GM12865 (cell line): ENCODE measurements at regions not wholly inside any gene's neighbourhood (a gene's known extent, or its start where the extent isn't known, plus 50 kb on each side); places are given as distances from the start of the nearest gene placed in this dataset.

ENCODE experiments used
- DNase-seq: peaks from one replicate; pipeline ENCODE4 v3.0.0; 2010; ENCODE audit warnings: low read depth
- H3K4me3 ChIP-seq: 2 replicates; pipeline ENCODE4 v1.5.1; 2011; ENCODE audit warnings: mild to moderate bottlenecking, low read depth, low read length, control low read depth
- TF ChIP-seq, protein P1 (sequence below): IDR thresholded peaks from 2 replicates; pipeline ENCODE4 v1.5.1; 2011; ENCODE audit warnings: low read length, control low read depth, low read depth, inconsistent platforms; ENCODE audit not compliant: insufficient read depth; ENCODE audit errors: missing control alignments

DNA sequence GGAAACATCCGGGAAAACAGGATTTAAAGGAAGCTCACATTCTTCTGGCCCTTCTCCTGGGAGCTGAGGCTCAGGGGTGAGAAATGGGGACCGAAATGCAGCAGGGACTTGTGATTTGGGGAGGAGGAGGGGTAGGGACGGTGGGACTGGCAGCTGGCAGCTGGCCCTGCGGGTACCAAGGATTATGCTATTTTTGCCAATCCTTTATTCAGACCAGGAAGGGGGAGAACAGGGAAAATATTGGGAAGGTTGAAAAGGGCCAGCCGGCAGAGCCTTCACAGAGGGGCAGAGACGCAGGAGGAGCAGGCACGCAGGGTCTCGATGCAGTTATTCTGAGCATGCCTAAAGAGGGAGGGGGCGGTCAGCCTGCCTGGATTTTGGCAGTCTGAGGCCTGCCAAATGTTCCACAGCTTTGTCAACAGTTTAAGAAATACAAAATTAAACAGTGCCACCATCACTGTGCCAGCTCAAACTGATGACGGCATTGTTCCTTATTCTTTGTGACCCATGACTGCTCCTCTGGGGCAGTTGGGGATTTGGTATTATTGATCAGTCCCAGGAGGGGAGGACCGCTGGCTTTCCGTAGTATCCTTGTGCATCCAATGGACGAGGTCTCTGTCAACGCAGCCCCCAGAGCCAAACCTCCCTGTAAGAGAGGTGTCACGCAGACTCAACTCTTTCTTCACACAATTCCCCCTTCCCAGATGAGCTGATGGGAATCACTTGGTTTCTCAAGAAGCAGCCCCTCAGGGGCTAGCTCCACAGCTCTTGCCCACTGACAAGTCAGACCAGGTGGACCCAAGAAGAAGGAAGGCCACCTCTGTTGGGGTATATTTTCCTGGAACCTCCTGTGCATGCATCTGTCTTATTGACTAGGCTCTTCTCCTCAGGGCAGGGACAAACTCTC lies 553.3 kb downstream of the BNC2 start:
- TF ChIP-seq, protein P1, sequence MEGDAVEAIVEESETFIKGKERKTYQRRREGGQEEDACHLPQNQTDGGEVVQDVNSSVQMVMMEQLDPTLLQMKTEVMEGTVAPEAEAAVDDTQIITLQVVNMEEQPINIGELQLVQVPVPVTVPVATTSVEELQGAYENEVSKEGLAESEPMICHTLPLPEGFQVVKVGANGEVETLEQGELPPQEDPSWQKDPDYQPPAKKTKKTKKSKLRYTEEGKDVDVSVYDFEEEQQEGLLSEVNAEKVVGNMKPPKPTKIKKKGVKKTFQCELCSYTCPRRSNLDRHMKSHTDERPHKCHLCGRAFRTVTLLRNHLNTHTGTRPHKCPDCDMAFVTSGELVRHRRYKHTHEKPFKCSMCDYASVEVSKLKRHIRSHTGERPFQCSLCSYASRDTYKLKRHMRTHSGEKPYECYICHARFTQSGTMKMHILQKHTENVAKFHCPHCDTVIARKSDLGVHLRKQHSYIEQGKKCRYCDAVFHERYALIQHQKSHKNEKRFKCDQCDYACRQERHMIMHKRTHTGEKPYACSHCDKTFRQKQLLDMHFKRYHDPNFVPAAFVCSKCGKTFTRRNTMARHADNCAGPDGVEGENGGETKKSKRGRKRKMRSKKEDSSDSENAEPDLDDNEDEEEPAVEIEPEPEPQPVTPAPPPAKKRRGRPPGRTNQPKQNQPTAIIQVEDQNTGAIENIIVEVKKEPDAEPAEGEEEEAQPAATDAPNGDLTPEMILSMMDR: no peak

DNA sequence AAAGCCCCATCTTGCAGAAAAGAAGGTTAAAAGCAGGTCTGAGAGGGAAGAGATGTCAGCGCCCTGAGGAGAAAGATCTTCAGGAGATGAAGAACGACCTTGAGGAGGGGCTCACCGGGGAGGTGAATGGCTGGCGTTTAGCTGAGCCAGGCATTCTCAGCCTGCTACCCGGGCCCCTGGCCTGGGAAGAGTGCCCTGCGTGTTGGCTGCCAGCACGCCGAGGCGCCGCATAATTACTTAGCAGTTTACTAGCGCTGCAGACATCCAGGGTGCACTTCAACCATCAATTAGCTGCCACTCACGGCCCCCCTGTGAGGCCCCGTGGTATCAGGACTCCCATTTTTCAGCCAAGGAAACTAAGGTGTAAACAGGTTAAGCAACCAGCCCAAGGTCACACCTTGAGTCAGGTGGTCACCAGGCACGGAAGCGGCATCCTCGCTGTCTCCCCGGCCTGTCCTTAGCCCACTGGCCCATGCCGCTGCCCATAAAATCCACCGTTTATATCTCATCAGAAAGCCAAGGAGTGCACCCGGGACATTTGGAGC lies 551.9 kb downstream of the BNC2 start:
- TF ChIP-seq, protein P1: no peak
- H3K4me3 ChIP-seq: no peak overlapping the region
- no peak for DNase-seq

More for the DNA sequence above, 553.3 kb downstream of the BNC2 start:
- no peak for DNase-seq
- H3K4me3 ChIP-seq: no peak overlapping the region

DNA sequence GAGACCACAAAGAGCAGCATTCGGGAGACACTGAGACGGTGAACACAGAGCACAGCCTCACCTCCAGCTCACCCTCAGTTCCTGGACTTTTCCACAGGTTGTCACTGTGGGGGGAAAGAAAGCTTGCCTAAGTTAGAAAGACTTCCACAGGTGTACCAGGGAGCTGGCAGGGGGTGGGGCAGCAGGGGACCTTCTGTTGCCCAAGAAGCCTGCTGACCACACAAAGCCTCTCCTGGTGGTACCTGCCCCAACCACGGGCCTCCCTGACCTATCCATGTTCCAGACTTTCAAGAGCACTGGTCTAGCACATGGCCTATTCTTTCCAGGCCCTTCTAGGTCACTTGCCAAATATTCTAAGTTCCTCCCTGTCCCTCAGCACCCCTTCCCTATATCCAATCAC lies 550.8 kb downstream of the BNC2 start:
- TF ChIP-seq, protein P1: no peak
- no peak for DNase-seq
- no peak overlapping the region for H3K4me3 ChIP-seq

DNA sequence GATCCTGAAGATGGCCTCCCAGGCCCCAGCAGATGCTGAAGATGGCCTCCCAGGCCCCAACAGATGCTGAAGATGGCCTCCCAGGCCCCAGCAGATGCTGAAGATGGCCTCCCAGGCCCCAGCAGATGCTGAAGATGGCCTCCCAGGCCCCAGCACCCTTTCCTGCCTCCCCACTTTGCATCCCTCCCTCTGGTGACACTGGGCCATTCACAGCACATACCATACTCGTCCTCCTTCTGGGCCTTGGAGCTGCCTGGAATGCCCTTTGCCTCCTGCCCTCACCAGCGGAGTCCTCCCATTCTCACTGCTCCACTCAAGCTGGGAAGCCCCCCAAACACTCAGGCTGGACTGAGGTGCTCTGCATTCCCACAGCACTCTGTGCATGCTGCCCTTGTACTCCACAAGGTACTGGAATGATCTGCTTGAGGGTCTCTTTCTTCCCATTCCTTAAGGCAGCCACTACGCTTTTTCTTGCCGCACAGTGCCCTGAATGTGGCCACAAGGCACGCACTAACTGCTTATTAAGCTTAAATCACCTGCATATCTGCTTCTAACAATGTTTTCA lies 550.0 kb downstream of the BNC2 start:
- no peak overlapping the region for H3K4me3 ChIP-seq
- no peak for DNase-seq
- TF ChIP-seq, protein P1: no peak

DNA sequence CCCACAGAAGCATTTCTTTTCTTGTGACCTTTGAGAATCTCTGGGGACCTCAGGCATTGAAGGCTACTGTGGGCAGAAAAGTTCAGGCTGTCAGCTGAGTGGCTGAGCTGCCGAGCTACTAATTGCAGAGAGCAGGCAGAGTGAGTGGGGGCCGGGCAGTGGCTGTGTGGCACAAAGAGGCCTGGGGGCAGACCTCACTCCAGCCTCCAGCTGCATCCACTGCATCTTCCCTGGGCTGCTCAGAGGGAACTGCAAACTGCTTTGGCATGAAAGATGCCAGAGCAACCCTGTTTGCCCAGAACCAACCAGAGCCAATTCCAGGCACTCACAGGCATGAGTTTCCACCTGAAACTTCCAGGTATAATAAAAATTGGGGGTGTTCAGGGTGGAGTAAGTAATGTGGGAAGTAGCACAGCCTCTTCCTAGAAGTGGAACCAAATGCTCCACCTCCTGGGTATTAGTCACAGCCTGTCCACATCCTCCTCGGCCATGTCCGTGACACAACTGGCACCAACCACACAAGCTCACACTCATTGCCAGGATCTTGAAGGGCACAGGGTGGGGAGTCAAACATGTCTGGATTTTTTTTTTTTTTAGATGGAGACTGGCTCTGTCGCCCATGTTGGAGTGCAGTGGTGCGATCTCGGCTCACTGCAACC lies 548.9 kb downstream of the BNC2 start:
- TF ChIP-seq, protein P1: no peak
- H3K4me3 ChIP-seq: no peak overlapping the region
- DNase-seq: no peak

DNA sequence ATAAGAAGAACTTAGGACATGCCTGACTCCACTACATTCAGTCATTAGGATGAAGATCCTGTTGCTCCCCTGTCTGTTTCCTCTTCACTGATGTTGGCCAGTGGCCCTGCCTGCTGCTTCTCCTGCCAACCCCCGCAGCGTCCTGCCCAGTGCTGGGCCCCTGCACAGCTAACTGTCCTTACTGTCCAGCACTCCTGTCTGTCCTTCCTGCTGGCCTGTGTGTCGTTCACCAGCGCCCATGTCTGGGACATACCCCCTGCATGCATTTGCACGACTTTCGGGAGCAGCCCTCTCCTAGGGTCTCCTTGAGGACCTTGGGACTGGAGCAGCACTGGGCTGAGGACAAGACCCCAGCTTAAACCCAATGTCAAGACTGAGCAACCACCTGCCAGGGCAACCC lies 547.6 kb downstream of the BNC2 start:
- TF ChIP-seq, protein P1: no peak
- no peak for DNase-seq

More for the DNA sequence above, 547.6 kb downstream of the BNC2 start:
- no peak overlapping the region for H3K4me3 ChIP-seq
